ENCODE measurements at regions not wholly inside any gene's neighbourhood (a gene's known extent, or its start where the extent isn't known, plus 50 kb on each side); places are given as distances from the start of the nearest gene placed in this dataset.
"Not testable (repeated sequence)": the region's sequence is repeated elsewhere in the genome, so short reads cannot be mapped to it uniquely, and the experiment has no call there.

DNA sequence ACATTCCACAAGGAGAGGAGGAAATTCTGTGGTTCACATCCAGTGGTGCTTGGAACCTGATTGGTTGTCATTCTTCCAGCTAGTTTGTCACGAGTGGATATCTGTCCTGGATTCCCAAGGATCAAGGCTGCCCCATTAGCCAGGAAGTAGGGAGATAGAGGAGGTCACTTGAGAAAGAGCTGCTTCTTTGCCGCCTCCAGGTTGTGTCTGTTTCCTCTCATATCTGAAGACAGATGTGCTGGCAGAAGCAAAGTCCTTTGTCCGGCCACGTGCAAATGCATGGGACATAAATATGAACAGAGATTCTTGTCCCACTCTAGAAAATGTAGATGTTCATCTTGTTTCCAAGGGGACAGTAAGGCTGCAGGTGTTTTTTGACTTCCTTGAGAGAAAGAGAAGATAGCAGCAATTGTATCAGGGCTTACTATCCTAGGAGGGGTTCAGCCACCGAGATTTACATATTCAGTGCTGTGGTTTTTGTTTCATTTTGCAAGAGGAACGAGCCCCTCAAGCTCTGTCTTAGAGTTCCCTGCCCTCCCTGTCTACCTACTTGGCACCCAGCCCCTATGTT, 174.4 kb downstream of the RPIA start:
- FAIRE-seq = no peak

DNA sequence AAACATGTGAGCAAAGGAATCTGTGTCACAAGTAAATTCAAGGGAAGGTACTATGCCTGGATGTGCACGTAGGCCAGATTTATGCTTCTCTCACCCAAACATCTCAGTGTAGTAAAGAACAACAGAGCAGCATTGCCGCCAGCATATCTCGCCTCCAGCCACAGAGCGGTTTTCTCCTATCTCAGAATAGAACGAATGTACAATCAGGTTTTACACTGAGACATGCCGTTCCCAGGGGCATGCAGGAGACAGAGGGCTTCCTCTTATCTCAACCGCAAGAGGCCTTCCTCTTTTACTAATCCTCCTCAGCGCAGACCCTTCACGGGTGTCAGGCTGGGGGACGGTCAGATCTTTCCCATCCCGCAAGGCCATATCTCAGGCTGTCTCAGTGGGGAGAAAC, 175.3 kb downstream of the RPIA start:
- FAIRE-seq = no peak

- no peak for FAIRE-seq
Measured at GRCh38 chr2:88868861-88869260, 177.4 kb downstream of the RPIA start.

DNA sequence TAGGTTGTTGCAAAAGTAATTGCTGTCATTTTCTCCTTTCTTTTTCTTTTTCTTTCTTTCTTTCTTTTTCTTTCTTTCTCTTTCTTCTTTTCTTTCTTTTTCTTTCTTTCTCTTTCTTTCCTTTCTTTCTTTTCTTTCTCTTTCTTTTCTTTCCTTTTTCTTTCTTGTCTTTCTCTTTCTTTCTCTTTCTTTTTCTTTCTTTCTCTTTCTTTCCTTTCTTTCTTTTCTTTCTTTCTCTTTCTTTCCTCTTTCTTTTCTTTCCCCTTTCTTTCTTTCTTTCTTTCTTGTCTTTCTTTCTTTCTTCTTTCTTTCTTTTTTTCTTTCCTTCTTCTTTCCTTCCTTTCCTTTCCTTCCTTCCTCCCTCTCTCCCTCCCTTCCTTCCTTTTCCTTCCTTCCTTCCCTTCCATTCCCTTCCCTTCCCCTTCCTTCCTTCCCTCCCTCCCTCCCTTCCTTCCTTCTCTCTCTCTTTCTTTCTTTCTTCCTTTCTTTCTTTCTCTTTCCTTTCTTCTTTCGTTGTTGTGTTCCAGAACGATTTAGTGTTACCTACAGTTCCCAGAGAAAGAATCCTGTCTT, 178.9 kb downstream of the RPIA start:
- no peak for FAIRE-seq

- FAIRE-seq = no peak
Measured at GRCh38 chr2:88871336-88871735, 179.9 kb downstream of the RPIA start.

DNA sequence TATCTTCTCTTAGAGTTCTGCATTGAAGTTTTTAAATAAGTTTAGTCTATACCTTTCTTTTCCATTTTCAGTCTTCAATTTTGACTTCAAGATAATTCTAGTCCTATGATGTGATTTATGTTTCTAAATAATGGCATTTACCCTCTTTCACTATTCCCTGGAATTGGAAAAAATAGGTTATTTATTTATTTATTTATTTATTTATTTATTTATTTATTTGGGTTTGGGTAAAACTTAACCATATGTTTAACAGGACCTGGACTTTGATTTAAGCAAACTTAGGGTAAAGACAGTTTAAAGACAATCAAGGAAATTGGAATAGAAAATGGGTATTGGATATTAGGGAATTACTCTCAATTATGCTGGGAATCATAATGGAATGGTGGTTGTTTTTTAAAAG, 182.1 kb downstream of the RPIA start:
- no peak for FAIRE-seq

GRCh38 chr2:88874063-88874657, 182.7 kb downstream of the RPIA start:
- peak; percentile 98 for FAIRE-seq

- FAIRE-seq = no peak
Measured at GRCh38 chr2:88875736-88876135, 184.3 kb downstream of the RPIA start.

GRCh38 chr2:88880441-88880953, 189.0 kb downstream of the RPIA start:
- FAIRE-seq = peak; percentile 92

GRCh38 chr2:88885275-88885674, 193.8 kb downstream of the RPIA start:
- FAIRE-seq = no peak

DNA sequence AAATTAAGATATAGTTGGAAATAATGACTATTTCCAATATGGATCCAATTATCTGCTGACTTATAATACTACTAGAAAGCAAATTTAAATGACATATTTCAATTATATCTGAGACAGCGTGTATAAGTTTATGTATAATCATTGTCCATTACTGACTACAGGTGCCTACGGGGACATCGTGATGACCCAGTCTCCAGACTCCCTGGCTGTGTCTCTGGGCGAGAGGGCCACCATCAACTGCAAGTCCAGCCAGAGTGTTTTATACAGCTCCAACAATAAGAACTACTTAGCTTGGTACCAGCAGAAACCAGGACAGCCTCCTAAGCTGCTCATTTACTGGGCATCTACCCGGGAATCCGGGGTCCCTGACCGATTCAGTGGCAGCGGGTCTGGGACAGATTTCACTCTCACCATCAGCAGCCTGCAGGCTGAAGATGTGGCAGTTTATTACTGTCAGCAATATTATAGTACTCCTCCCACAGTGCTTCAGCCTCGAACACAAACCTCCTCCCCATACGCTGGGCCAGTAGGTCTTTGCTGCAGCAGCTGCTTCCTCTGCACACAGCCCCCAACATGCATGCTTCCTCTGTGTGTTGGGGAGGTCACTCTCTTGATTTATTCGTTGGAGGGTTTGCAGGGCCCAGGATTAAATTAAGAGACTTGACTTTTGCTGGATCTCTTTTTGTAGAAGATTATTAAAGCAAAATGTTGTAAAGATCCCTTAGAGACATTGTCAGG, 194.4 kb downstream of the RPIA start:
- no peak for FAIRE-seq

GRCh38 chr2:88887466-88887865, 196.0 kb downstream of the RPIA start:
- FAIRE-seq = not testable (repeated sequence)

- FAIRE-seq = no peak
Measured at GRCh38 chr2:88892207-88892606, 200.7 kb downstream of the RPIA start.

- FAIRE-seq = no peak
Measured at GRCh38 chr2:88892788-88893187, 201.3 kb downstream of the RPIA start.

- FAIRE-seq = no peak
Measured at GRCh38 chr2:88896971-88897370, 205.5 kb downstream of the RPIA start.

- FAIRE-seq = no peak
Measured at GRCh38 chr2:88897715-88898114, 206.2 kb downstream of the RPIA start.

DNA sequence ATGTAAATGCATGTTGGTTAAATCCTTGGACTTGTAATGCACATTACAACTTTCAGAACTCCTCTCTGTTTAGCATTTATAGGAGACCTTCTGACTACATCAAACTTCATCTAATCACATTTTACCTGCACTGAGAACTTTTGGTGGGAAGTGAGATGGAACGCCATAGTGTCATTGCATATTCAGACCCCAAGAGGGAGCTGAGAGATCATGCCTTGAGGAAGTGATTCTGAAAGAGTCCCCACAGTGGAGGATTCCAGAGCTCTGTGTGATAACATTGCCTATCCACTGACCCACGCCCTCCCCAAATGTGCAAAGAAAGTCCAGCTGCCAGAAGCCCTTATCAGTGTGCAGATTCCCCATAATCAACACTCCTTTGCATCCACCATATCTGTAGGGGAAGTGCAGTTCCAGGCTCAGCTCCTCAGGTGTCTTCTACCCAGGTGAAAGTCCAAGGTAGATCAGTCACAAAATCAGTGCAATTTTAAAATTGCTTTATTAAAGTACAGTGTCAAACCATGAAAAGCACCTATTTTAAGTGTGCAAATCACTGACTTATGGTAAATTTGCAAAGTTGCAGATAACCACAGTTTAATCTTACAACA, 212.4 kb downstream of the RPIA start:
- peak; percentile 82 for FAIRE-seq

- no peak for FAIRE-seq
Measured at GRCh38 chr2:88913280-88913679, 221.8 kb downstream of the RPIA start.

DNA sequence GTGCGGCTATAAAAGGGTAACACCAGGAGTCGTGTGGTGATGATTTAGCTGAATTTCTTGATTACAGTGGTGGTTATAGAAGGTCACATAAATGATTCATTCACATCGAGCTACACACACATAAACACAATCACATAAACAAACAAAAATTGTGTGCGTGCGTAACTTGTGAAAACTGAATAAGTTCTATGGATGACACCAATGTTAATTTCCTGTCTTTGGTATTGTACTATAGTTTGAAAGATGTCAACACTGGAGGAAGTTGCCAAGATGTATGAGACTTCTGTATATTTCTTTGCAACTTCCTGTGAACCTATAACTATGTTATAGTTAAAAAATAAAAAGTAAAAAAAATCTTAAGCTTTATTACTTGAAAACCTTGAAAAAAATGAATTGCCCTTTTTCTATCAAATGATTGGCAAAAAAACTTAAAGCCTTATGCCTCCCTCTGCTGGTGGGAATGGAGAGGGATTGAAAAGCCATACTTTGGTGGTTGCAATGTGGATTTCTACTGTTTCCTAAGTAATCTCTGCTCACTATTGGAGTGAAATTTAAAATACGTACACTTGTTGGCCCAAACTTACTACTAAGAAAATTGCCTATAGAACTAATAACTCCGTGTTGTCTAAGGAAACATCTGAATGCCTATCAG, 227.7 kb downstream of the RPIA start:
- no peak for FAIRE-seq

GRCh38 chr2:88920399-88920798, 228.9 kb downstream of the RPIA start:
- not testable (repeated sequence) for FAIRE-seq

- FAIRE-seq = no peak
Measured at GRCh38 chr2:88924533-88924932, 233.1 kb downstream of the RPIA start.

DNA sequence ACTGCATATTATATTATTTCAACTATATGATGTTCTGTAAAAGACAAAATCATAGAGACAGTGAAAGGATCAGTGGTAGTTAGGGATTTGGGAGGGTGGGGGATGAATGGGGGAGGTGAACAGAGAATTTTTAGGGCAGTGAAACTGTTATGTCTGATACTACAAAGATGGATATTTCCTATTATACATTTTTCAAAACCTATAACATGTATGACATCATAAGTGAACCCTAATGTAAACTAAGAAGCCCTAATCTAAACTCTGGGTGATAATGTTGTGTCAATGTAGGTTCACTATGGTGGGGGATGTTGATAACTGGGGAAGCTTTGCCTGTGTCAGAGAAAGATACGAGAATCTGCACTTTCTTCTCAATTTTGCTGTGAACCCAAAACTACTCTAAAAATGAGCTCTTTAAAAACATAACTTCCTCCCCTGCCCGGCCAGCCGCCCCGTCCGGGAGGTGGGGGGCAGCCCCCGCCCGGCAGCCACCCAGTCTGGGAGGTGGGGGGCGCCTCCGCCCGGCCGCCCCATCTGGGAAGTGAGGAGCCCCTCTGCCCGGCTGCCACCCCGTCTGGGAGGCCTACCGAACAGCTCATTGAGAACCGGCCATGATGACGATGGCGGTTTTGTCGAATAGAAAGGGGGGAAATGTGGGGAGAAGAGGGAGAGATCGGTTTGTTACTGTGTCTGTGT, 234.4 kb downstream of the RPIA start:
- no peak for FAIRE-seq

All from islet of Langerhans (tissue), 1 donor.